ENCODE measurements at regions not wholly inside any gene's neighbourhood (a gene's known extent, or its start where the extent isn't known, plus 50 kb on each side); places are given as distances from the start of the nearest gene placed in this dataset.
"Not testable (repeated sequence)": the region's sequence is repeated elsewhere in the genome, so short reads cannot be mapped to it uniquely, and the experiment has no call there.

- DNase-seq, result peak; percentile 36
Observed at GRCh38 chr5:32842813-32843530, 131.9 kb downstream of the NPR3 start.

- no peak for DNase-seq
Observed at GRCh38 chr5:32843531-32843895, 132.4 kb downstream of the NPR3 start.

- no peak for DNase-seq
Observed at GRCh38 chr5:32845171-32845570, 134.1 kb downstream of the NPR3 start.

GRCh38 chr5:32848120-32848519 lies 137.0 kb downstream of the NPR3 start:
- no peak for DNase-seq

GRCh38 chr5:32848681-32849080 lies 137.6 kb downstream of the NPR3 start:
- DNase-seq, result no peak

- no peak for DNase-seq
Observed at GRCh38 chr5:32850817-32851496, 139.8 kb downstream of the NPR3 start.

GRCh38 chr5:32851559-32852173 lies 140.5 kb downstream of the NPR3 start:
- DNase-seq, result no peak

GRCh38 chr5:32852535-32852934 lies 141.4 kb downstream of the NPR3 start:
- DNase-seq, result peak; percentile 64

GRCh38 chr5:32852976-32853375 lies 141.9 kb downstream of the NPR3 start:
- no peak for DNase-seq

- no peak for DNase-seq
Observed at GRCh38 chr5:32854473-32854872, 143.4 kb downstream of the NPR3 start.

- DNase-seq, result no peak
Observed at GRCh38 chr5:32859211-32859641, 148.1 kb downstream of the NPR3 start.

GRCh38 chr5:32865475-32865874 lies 154.4 kb downstream of the NPR3 start:
- no peak for DNase-seq

GRCh38 chr5:32866138-32866537 lies 155.0 kb downstream of the NPR3 start:
- no peak for DNase-seq

- DNase-seq, result no peak
Observed at GRCh38 chr5:32869216-32869615, 158.1 kb downstream of the NPR3 start.

GRCh38 chr5:32876791-32877190 lies 165.7 kb downstream of the NPR3 start:
- DNase-seq, result no peak

- DNase-seq, result not testable (repeated sequence)
Observed at GRCh38 chr5:32879364-32879763, 168.2 kb downstream of the NPR3 start.

- no peak for DNase-seq
Observed at GRCh38 chr5:32880796-32881195, 169.7 kb downstream of the NPR3 start.

GRCh38 chr5:32887390-32887789 lies 176.3 kb downstream of the NPR3 start:
- DNase-seq, result no peak

- DNase-seq, result no peak
Observed at GRCh38 chr5:32889078-32889477, 178.0 kb downstream of the NPR3 start.

- no peak for DNase-seq
Observed at GRCh38 chr5:32903613-32904012, 192.5 kb downstream of the NPR3 start.

GRCh38 chr5:32908641-32909040 lies 197.5 kb downstream of the NPR3 start:
- DNase-seq, result no peak

GRCh38 chr5:32909207-32909606 lies 198.1 kb downstream of the NPR3 start:
- no peak for DNase-seq

GRCh38 chr5:32916648-32917047 lies 205.5 kb downstream of the NPR3 start:
- peak; percentile 28 for DNase-seq

GRCh38 chr5:32928761-32929160 lies 217.6 kb downstream of the NPR3 start:
- no peak for DNase-seq

Measured in GDM1 (cell line).